HepG2 (cell line): ENCODE measurements at regions not wholly inside any gene's neighbourhood (a gene's known extent, or its start where the extent isn't known, plus 50 kb on each side); places are given as distances from the start of the nearest gene placed in this dataset.

Experiments used
- ATAC-seq: fragments of 200-7000 bp; cut with Tn5 transposase; 3 replicates; pipeline ENCODE4 v1.9.1; 2020; ENCODE audit warnings: mild to moderate bottlenecking, moderate library complexity
- BruUV-seq: library from RNA; stranded (reverse); fragments of 400-500 nt; replicated peaks from 2 replicates; lab custom pipeline; 2021; lab: Mats Ljungman, UMichigan
- CTCF ChIA-PET: fragments of 300-600 bp; formaldehyde crosslinking; extraction: SDS; loops from one replicate; lab custom pipeline; 2021; ENCODE audit warnings: low total read pairs, inconsistent platforms, low intra/inter-chr PET ratio; lab: Yijun Ruan, JAX
- POLR2A ChIA-PET: fragments of 350-600 bp; sonication (Branson Sonifier 250); formaldehyde crosslinking; loops from one replicate; lab custom pipeline; 2020; ENCODE audit warnings: antibody characterized with exemption, inconsistent platforms; lab: Yijun Ruan, JAX
- DNase-seq: peaks from one replicate; pipeline ENCODE4 v3.0.0-alpha.2; 2015; ENCODE audit warnings: low spot score
- FAIRE-seq: peaks from 3 replicates; lab custom pipeline; 2011; peaks lifted over from hg19 to GRCh38; lab: Jason Lieb, UNC
- H2AFZ ChIP-seq: one replicate; pipeline ENCODE4 v1.6.1; 2011; ENCODE audit warnings: low read length, inconsistent platforms
- H3K27ac ChIP-seq: fragments of 300-600 bp; 3 replicates; pipeline ENCODE4 v1.8.0; 2011; ENCODE audit warnings: mixed run types, mild to moderate bottlenecking, mixed read lengths, low read length, inconsistent platforms; ENCODE audit not compliant: insufficient read depth; ENCODE audit errors: extremely low read length
- H3K27me3 ChIP-seq, 2 experiments: fragments of 200-600 bp in 1 of 2; 2 replicates in 1 of 2; 3 replicates in 1 of 2; pipeline versions ENCODE4 v1.6.0 to v1.8.0; 2011; ENCODE audit warnings: low read length in 2 of 2, mild to moderate bottlenecking in 2 of 2, moderate library complexity in 2 of 2, inconsistent platforms in 1 of 2; ENCODE audit not compliant: insufficient read depth in 2 of 2, control insufficient read depth in 1 of 2
- H3K36me3 ChIP-seq, 2 experiments: fragments of 200-600 bp in 1 of 2; replicated peaks in 1 of 2; 2 replicates in 1 of 2; 3 replicates in 1 of 2; pipeline versions ENCODE4 v1.5.1 to v1.8.0; 2011; ENCODE audit warnings: low read length in 2 of 2, inconsistent platforms in 1 of 2; ENCODE audit not compliant: insufficient read depth in 2 of 2, control insufficient read depth in 1 of 2
- H3K4me1 ChIP-seq: 2 replicates; pipeline ENCODE4 v1.5.1; 2012; ENCODE audit warnings: low read length, inconsistent platforms; ENCODE audit not compliant: insufficient read depth
- H3K4me2 ChIP-seq: 2 replicates; pipeline ENCODE4 v1.6.0; 2011; ENCODE audit warnings: low read depth, low read length, inconsistent platforms
- H3K4me3 ChIP-seq, 3 experiments: fragments of 200-600 bp in 1 of 3; sonication (generic), shearing (Covaris generic) in 1 of 3; replicated peaks in 1 of 3; 2 replicates each; pipeline ENCODE4 v1.5.1; 2011 to 2016; ENCODE audit warnings: low read length in 3 of 3, inconsistent platforms in 2 of 3, low read depth in 2 of 3, mild to moderate bottlenecking in 2 of 3, control low read depth in 1 of 3, mixed read lengths in 1 of 3; ENCODE audit not compliant: insufficient read depth in 1 of 3
- H3K79me2 ChIP-seq: one replicate; pipeline ENCODE4 v1.6.1; 2011; ENCODE audit warnings: low read length, inconsistent platforms; ENCODE audit not compliant: insufficient read depth
- H3K9ac ChIP-seq: 2 replicates; pipeline ENCODE4 v1.6.0; 2011; ENCODE audit warnings: mild to moderate bottlenecking, low read depth, low read length, inconsistent platforms; ENCODE audit not compliant: insufficient read depth
- H3K9me3 ChIP-seq: 2 replicates; pipeline ENCODE4 v1.5.1; 2012; ENCODE audit warnings: mild to moderate bottlenecking, low read length
- H4K20me1 ChIP-seq: 2 replicates; pipeline ENCODE4 v1.6.0; 2011; ENCODE audit warnings: inconsistent platforms, mild to moderate bottlenecking, low read length, moderate library complexity; ENCODE audit not compliant: insufficient read depth
- ATAD3A ChIP-seq: sonication (generic); formaldehyde crosslinking; IDR thresholded peaks from 2 replicates; pipeline ENCODE4 v1.4.0; 2020; ENCODE audit warnings: missing genetic modification reagents
- BORCS8-MEF2B ChIP-seq: sonication (generic); formaldehyde crosslinking; IDR thresholded peaks from 2 replicates; pipeline ENCODE4 v1.8.0; 2022; ENCODE audit warnings: mild to moderate bottlenecking, missing genetic modification reagents
- DMAP1 ChIP-seq: IDR thresholded peaks from 2 replicates; pipeline ENCODE4 v1.6.1; 2016
- ELF3 ChIP-seq: IDR thresholded peaks from 2 replicates; pipeline ENCODE4 v1.6.1; 2016; ENCODE audit warnings: missing genetic modification reagents, missing compliant biosample characterization
- FOSL2 ChIP-seq: sonication (generic); formaldehyde crosslinking; IDR thresholded peaks from 2 replicates; pipeline ENCODE4 v1.4.0; 2020; ENCODE audit warnings: missing genetic modification reagents
- GFI1 ChIP-seq: sonication (generic); formaldehyde crosslinking; IDR thresholded peaks from 2 replicates; pipeline ENCODE4 v1.5.0; 2020; ENCODE audit warnings: missing genetic modification reagents, mild to moderate bottlenecking, borderline replicate concordance
- JUND ChIP-seq: sonication (generic); formaldehyde crosslinking; IDR thresholded peaks from 2 replicates; pipeline ENCODE4 v1.8.0; 2022; ENCODE audit warnings: mild to moderate bottlenecking, missing genetic modification reagents
- KDM2A ChIP-seq: sonication (generic); formaldehyde crosslinking; IDR thresholded peaks from 2 replicates; pipeline ENCODE4 v1.4.0; 2020; ENCODE audit warnings: low read depth, missing genetic modification reagents, borderline replicate concordance
- KLF12 ChIP-seq: sonication (generic); formaldehyde crosslinking; IDR thresholded peaks from 2 replicates; pipeline ENCODE4 v1.4.0; 2020; ENCODE audit warnings: missing genetic modification reagents, borderline replicate concordance
- NFKBIZ ChIP-seq: IDR thresholded peaks from 2 replicates; pipeline ENCODE4 v1.6.1; 2018; ENCODE audit warnings: missing genetic modification reagents, missing compliant biosample characterization
- RAD21 ChIP-seq: fragments of 450-650 bp; formaldehyde crosslinking; IDR thresholded peaks from 2 replicates; pipeline ENCODE4 v1.5.0; 2020; ENCODE audit warnings: mild to moderate bottlenecking
- SMC3 ChIP-seq: IDR thresholded peaks from 2 replicates; pipeline ENCODE4 v1.6.1; 2011; ENCODE audit warnings: low read length, improper control_type of control experiment
- SRSF4 ChIP-seq: fragments of 200-400 bp; formaldehyde crosslinking; IDR thresholded peaks from one replicate; pipeline ENCODE4 v1.6.1; 2018; ENCODE audit warnings: mild to moderate bottlenecking, low read depth, low read length, moderate library complexity; ENCODE audit not compliant: poor library complexity, severe bottlenecking
- TSC22D2 ChIP-seq: sonication (generic); formaldehyde crosslinking; IDR thresholded peaks from 2 replicates; pipeline ENCODE4 v1.5.1; 2020; ENCODE audit warnings: missing genetic modification reagents, mild to moderate bottlenecking, borderline replicate concordance
- XRCC5 ChIP-seq: fragments of 200-400 bp; formaldehyde crosslinking; optimal IDR thresholded peaks from 2 replicates; pipeline ENCODE3; 2017; ENCODE audit warnings: mild to moderate bottlenecking, low read length
- ZBTB7A ChIP-seq: sonication (generic); formaldehyde crosslinking; IDR thresholded peaks from 2 replicates; pipeline ENCODE4 v1.8.0; 2022; ENCODE audit warnings: mild to moderate bottlenecking, missing genetic modification reagents
- ZNF138 ChIP-seq: sonication (generic); formaldehyde crosslinking; IDR thresholded peaks from 2 replicates; pipeline ENCODE4 v1.5.0; 2020; ENCODE audit warnings: mild to moderate bottlenecking, low read depth, missing genetic modification reagents
- ZNF605 ChIP-seq: sonication (generic); formaldehyde crosslinking; IDR thresholded peaks from 2 replicates; pipeline ENCODE4 v1.8.0; 2022; ENCODE audit warnings: mild to moderate bottlenecking, missing genetic modification reagents
- ZNF644 ChIP-seq: IDR thresholded peaks from 2 replicates; pipeline ENCODE4 v1.6.1; 2016; ENCODE audit warnings: low read depth
- ZNF670 ChIP-seq: sonication (generic); formaldehyde crosslinking; IDR thresholded peaks from 2 replicates; pipeline ENCODE4 v1.8.0; 2022; ENCODE audit warnings: mild to moderate bottlenecking, missing genetic modification reagents, borderline replicate concordance
- ZNF678 ChIP-seq: sonication (generic); formaldehyde crosslinking; IDR thresholded peaks from 2 replicates; pipeline ENCODE4 v1.4.0; 2020; ENCODE audit warnings: mild to moderate bottlenecking, missing genetic modification reagents
- ZNF768 ChIP-seq: sonication (generic); formaldehyde crosslinking; IDR thresholded peaks from 2 replicates; pipeline ENCODE4 v1.4.0; 2020; ENCODE audit warnings: missing genetic modification reagents
- WGBS: methylation state at CpG from one replicate; pipeline ENCODE4 v1.1.6; 2017; ENCODE audit warnings: low lambda C conversion rate; 5-methylcytosine and 5-hydroxymethylcytosine counted together
- in situ Hi-C: cut with HindIII; loops from 2 replicates; pipeline ENCODE4 v1.10.0; 2017; ENCODE audit warnings: low pct_unique_long_range_greater_than_20kb; ENCODE audit not compliant: extremely low pct_ligation_motif_present
- intact Hi-C: fragments of 100-400 bp; cut with micrococcal nuclease; formaldehyde crosslinking; loops from one replicate; pipeline ENCODE4 v1.10.0; 2022; ENCODE audit not compliant: unreplicated experiment
- TF ChIP-seq, protein P1 (sequence below): sonication (generic); formaldehyde crosslinking; IDR thresholded peaks from 2 replicates; pipeline ENCODE4 v1.8.1; 2023; ENCODE audit warnings: missing genetic modification reagents, mild to moderate bottlenecking, borderline replicate concordance
- TF ChIP-seq, protein P2 (sequence below): sonication (generic); formaldehyde crosslinking; conservative IDR thresholded peaks from 2 replicates; pipeline ENCODE4 v1.8.0; 2022; ENCODE audit warnings: mild to moderate bottlenecking, moderate library complexity, missing genetic modification reagents

DNA sequence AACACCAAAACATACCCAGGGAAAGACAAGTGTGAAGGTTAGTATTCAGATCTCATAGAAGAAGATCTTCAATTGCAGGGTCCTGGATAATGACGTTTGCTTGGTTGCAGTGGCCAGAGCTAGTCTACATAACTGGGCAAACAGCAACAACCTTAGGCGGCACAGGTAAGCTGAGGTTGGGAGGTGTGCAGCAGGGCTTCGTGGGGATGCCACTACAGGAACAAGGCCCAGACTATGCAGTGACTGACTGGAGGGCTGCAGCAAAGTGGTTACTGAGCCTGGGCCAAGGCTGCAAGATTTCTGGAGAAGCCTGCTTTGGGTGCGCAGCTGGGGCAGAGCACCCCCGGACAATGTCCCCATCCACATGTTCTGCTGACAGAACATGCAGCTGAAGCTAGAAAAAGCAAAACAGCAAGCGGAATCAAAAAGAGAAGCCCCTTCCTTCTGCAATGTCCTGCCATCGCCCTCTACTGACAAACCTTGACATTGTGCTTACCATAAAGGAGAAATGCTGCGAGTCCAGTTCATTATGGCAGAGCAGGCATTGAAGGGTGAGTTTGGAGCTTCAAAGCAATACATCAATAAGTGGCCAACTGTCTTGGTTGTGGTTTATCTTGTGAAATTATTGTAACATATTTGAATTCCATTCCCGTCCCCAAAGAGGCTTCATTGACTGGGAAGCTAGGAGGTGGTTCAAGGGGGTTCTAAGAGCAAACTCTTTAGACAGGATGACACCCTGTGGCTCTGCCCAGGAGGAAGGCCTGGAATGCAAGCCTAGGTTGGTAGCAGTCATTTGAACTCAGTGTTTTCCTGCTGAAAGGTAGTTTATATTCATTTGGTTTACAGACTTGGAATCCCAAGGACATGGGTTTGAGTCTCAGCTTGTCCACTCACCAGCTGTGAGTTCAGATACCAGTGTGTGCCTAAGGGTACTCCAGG is 217.0 kb downstream of the PDCD6IP start:
- POLR2A ChIA-PET: no interaction called here
- in situ Hi-C loops (loop anchor here (5.0 kb wide), 1 partner anchor 133 kb away; no protein-coding TSS in a partner anchor), intact Hi-C loops (loop anchor here (1.0 kb wide), 3 partner anchors 35 to 132 kb away; no protein-coding TSS in a partner anchor)
- no TSS peak for BruUV-seq
- ATAC-seq (peak; percentile 21; the same call in 2 of the 3 replicates), FAIRE-seq (peak; percentile 81), DNase-seq (peak; percentile 52)
- Histone ChIP-seq H4K20me1 (no peaks in the 10 kb centered on the region), H3K27ac (no peak overlapping the region), H3K27me3 (no peaks in the 10 kb centered on the region), H3K4me1 (peaks cover 44% of the 10 kb centered on the region), H3K79me2 (no peaks in the 10 kb centered on the region), H2AFZ (no peak overlapping the region), H3K9ac (no peak overlapping the region), H3K36me3 (no peaks in the 10 kb centered on the region), H3K4me2 (no peak overlapping the region), H3K9me3 (no peaks in the 10 kb centered on the region), H3K4me3 (no peak overlapping the region)
- 70% methylated on average over 9 of the region's 9 CpGs for WGBS
- CTCF ChIA-PET: interaction anchor here (1.2 to 3.4 kb wide), 3 partner anchors 36 to 132 kb away, joined by 3 to 21 read pairs (median 4); no protein-coding TSS in a partner anchor
- TF ChIP-seq JUND (CRISPR knock-in tag) (no peak), GFI1 (CRISPR knock-in tag) (no peak), RAD21 (CRISPR knock-in tag) (peak; percentile 75; the same call in 1 of the 2 replicates), ZNF138 (CRISPR knock-in tag) (no peak), SRSF4 (no peak), TSC22D2 (CRISPR knock-in tag) (0 out of 2 replicates have a peak, but pooled peaks have one; percentile 42), KLF12 (CRISPR knock-in tag) (no peak), ATAD3A (CRISPR knock-in tag) (0 out of 2 replicates have a peak, but pooled peaks have one; percentile 42), ZNF644 (0 out of 2 replicates have a peak, but pooled peaks have one; percentile 64), KDM2A (CRISPR knock-in tag) (0 out of 2 replicates have a peak, but pooled peaks have one; percentile 18), FOSL2 (0 out of 2 replicates have a peak, but pooled peaks have one; percentile 10), ZNF678 (no peak), DMAP1 (no peak), ZNF768 (CRISPR knock-in tag) (0 out of 2 replicates have a peak, but pooled peaks have one; percentile 20), NFKBIZ (CRISPR knock-in tag) (no peak), XRCC5 (peak; percentile 52), SMC3 (peak; percentile 65; the same call in 1 of the 2 replicates), ZBTB7A (CRISPR knock-in tag) (no peak), ZNF670 (CRISPR knock-in tag) (no peak), ZNF605 (CRISPR knock-in tag) (no peak), BORCS8-MEF2B (CRISPR knock-in tag) (no peak), ELF3 (CRISPR knock-in tag) (no peak; the same call in 1 of the 2 replicates)
- TF ChIP-seq, protein P1, sequence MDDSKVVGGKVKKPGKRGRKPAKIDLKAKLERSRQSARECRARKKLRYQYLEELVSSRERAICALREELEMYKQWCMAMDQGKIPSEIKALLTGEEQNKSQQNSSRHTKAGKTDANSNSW (CRISPR knock-in tag): no peak
- TF ChIP-seq, protein P2, sequence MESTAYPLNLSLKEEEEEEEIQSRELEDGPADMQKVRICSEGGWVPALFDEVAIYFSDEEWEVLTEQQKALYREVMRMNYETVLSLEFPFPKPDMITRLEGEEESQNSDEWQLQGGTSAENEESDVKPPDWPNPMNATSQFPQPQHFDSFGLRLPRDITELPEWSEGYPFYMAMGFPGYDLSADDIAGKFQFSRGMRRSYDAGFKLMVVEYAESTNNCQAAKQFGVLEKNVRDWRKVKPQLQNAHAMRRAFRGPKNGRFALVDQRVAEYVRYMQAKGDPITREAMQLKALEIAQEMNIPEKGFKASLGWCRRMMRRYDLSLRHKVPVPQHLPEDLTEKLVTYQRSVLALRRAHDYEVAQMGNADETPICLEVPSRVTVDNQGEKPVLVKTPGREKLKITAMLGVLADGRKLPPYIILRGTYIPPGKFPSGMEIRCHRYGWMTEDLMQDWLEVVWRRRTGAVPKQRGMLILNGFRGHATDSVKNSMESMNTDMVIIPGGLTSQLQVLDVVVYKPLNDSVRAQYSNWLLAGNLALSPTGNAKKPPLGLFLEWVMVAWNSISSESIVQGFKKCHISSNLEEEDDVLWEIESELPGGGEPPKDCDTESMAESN (CRISPR knock-in tag): no peak
